ENCODE measurements at regions not wholly inside any gene's neighbourhood (a gene's known extent, or its start where the extent isn't known, plus 50 kb on each side); places are given as distances from the start of the nearest gene placed in this dataset.

DNA sequence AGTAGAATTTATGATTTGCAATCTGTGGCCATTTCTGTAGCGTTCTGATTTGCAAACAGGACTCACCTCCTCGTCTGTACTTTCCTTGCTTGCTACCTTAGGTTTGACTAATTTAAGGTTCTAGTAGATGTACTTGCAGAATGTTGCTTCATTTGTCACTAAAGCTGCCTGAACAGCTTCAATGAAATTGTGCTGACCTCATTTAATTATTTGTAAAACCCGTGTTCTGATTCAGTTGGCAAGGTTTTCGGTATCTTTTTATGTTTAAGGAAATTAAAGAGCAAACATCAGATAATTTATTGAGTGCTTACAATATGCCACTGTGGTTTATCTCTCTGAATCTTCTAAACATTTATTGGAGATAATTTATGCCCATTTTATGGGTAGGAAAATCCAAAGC lies 284.9 kb upstream of the EEF2KMT start:
- DNase-seq (ENCODE audit: low read depth), result no peak
- H3K4me3 ChIP-seq (ENCODE audit: low read depth, low read length), result no peak overlapping the region
- TF ChIP-seq, protein P1, sequence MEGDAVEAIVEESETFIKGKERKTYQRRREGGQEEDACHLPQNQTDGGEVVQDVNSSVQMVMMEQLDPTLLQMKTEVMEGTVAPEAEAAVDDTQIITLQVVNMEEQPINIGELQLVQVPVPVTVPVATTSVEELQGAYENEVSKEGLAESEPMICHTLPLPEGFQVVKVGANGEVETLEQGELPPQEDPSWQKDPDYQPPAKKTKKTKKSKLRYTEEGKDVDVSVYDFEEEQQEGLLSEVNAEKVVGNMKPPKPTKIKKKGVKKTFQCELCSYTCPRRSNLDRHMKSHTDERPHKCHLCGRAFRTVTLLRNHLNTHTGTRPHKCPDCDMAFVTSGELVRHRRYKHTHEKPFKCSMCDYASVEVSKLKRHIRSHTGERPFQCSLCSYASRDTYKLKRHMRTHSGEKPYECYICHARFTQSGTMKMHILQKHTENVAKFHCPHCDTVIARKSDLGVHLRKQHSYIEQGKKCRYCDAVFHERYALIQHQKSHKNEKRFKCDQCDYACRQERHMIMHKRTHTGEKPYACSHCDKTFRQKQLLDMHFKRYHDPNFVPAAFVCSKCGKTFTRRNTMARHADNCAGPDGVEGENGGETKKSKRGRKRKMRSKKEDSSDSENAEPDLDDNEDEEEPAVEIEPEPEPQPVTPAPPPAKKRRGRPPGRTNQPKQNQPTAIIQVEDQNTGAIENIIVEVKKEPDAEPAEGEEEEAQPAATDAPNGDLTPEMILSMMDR (IDR thresholded peaks at IDR 0.05; ENCODE audit: insufficient read depth, low read depth, low read length), result no peak

DNA sequence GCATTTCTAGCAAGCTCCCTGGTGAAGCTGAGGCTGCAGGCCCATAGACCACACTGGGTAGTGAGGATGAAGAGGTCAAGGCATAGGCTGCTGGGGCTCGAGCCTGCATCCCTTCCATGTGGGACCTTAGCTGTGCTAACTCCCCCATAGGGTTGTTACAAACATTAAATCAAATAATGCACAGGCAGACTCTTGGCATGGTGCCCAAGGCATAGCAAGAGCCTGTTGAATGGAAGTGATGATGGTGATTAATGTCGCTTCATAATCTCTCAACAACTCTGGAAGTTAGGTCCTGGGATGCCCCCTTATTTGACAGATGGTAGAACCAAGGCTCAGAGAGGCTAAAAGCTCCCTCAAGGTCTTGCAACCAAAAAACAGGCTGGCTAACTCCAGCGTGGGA lies 283.9 kb upstream of the EEF2KMT start:
- DNase-seq (ENCODE audit: low read depth), result no peak
- TF ChIP-seq, protein P1 (IDR thresholded peaks at IDR 0.05; ENCODE audit: insufficient read depth, low read depth, low read length), result no peak

DNA sequence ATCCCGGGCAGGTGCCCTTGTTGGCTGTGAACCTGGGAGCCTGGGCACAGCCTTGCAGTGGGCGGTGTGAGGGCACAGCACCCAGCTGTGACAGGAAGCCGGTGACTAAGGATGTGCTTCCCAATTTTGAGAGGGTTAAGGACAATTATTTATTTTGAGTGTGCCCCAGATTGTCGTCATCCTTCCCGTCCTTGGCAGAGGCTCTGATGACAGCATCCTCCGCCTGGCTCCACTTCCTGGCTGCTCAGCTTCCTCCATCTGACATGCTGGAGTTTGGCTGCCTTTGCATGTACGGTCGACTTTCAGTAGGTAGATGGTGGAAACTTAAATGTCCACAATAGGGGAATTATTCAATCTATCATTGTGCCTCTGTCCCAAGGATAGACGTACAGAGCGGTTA lies 282.4 kb upstream of the EEF2KMT start:
- DNase-seq (ENCODE audit: low read depth), result no peak
- TF ChIP-seq, protein P1 (IDR thresholded peaks at IDR 0.05; ENCODE audit: insufficient read depth, low read depth, low read length), result no peak
- H3K4me3 ChIP-seq (ENCODE audit: low read depth, low read length), result no peak overlapping the region

More for the DNA sequence above, 283.9 kb upstream of the EEF2KMT start:
- no peak overlapping the region for H3K4me3 ChIP-seq (ENCODE audit: low read depth, low read length)

DNA sequence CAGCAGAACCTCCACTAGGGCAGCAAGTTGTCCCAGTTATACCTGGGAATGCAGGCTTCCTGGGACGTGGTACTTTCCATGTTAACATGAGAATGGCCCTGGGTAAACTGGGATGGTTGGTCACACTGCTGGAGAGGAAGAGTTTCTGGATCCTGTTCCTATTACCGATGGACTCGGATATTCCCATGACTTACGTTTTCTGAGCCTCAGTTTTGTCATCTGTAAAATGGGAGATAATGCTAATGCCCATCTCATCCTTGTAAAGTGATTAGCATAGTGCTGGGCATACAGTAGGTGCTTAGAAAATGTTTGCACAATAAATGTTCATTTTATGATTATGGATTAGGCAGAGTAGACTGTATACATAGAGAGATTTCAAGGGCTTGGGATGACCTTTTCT lies 280.9 kb upstream of the EEF2KMT start:
- H3K4me3 ChIP-seq (ENCODE audit: low read depth, low read length), result no peak overlapping the region
- DNase-seq (ENCODE audit: low read depth), result no peak
- TF ChIP-seq, protein P1 (IDR thresholded peaks at IDR 0.05; ENCODE audit: insufficient read depth, low read depth, low read length), result no peak

DNA sequence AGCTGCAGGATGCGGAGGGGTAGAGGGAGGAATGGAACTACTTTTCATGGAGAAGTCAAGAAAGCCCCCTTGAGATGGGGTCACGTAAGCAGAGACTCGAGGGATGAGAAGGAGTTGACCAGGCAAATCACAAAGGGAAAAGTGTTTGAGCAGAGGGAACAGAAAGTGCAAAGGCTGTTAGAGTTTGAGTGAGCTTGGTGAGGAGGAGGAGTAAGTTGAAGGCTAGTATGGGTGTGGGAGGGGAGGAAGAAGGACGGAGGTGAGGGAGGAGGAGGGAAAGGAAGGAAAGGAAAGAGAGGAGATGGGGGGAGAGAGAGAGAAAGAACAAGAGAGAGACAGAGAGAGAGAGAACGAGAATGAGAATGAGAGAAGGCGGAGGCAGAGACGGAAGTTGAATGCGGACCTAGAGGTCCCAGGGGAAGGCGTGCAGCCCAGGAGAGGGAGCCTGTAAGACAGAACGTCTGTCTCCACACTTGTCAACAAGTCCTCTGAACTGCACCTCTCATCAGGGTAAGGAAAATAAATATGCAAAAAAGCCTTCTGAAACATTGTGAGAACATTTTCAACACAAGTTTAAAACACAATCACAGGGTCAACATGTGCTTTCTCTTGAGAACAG lies 279.8 kb upstream of the EEF2KMT start:
- no peak for DNase-seq (ENCODE audit: low read depth)
- TF ChIP-seq, protein P1 (IDR thresholded peaks at IDR 0.05; ENCODE audit: insufficient read depth, low read depth, low read length), result no peak
- no peak overlapping the region for H3K4me3 ChIP-seq (ENCODE audit: low read depth, low read length)

DNA sequence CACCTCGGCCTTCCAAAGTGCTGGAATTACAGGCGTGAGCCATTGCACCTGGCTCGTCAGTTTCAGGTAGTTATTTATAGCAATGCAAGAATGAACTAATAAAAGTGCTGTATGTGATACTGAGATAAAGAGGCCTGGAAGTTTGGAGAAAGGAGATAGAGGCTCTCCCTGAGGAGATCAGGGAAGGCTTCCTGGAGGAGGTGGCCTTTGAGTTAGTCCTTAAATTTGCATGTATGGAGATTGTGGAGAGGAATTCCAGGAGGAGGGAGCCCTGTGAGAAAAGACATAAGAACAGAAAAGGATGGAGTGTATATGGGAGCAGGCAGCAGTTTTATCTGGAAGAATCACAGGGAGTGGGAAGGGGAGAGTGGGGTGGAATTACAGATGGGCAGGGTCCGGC lies 276.6 kb upstream of the EEF2KMT start:
- no peak for DNase-seq (ENCODE audit: low read depth)
- H3K4me3 ChIP-seq (ENCODE audit: low read depth, low read length), result no peak overlapping the region
- TF ChIP-seq, protein P1 (IDR thresholded peaks at IDR 0.05; ENCODE audit: insufficient read depth, low read depth, low read length), result no peak

DNA sequence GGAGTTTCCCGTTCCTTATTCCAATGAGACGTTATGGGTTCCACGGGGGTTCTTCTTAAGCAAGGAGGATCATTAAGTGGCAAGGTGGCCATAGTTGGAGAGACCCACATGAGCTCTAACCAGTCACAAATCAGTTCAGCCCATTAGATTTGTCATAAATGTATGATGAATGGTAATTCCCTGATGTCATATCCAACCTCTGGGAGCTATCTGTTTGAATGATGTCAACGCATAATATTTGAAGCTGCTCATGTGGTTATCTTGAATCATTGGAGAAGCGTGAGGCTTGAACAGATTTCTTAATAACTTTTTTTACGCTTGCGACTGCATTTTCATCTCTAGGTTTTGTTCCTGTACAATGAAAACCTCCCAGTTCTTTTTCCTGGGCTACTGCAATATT lies 270.4 kb upstream of the EEF2KMT start:
- H3K4me3 ChIP-seq (ENCODE audit: low read depth, low read length), result no peak overlapping the region
- TF ChIP-seq, protein P1 (IDR thresholded peaks at IDR 0.05; ENCODE audit: insufficient read depth, low read depth, low read length), result no peak

More for the DNA sequence above, 270.4 kb upstream of the EEF2KMT start:
- DNase-seq (ENCODE audit: low read depth), result no peak

Data from fibroblast of villous mesenchyme (primary cell).